ENCODE measurements at regions not wholly inside any gene's neighbourhood (a gene's known extent, or its start where the extent isn't known, plus 50 kb on each side); places are given as distances from the start of the nearest gene placed in this dataset.

- no peaks in the 10 kb centered on the region for H3K79me2 ChIP-seq (ENCODE audit: control insufficient read depth, low read length)
- H3K9me2 ChIP-seq (replicated peaks; ENCODE audit: control insufficient read depth, low read length) = no peaks in the 10 kb centered on the region
- H3K27ac ChIP-seq (ENCODE audit: low read depth, low read length) = no peak overlapping the region
- H3F3A ChIP-seq (ENCODE audit: control insufficient read depth, insufficient read depth) = no peaks in the 10 kb centered on the region
- no peaks in the 10 kb centered on the region for H4K20me1 ChIP-seq (ENCODE audit: control insufficient read depth, insufficient read depth, low read depth, low read length)
- peaks cover 5% of the 10 kb centered on the region; the same call in 1 of the 2 replicates for H3K4me1 ChIP-seq (ENCODE audit: control insufficient read depth, low read length)
- peaks cover 3% of the 10 kb centered on the region; the same call in 1 of the 2 replicates for H3K27me3 ChIP-seq (ENCODE audit: control insufficient read depth, low read length)
- no peaks in the 10 kb centered on the region for H3K36me3 ChIP-seq (ENCODE audit: control insufficient read depth, low read length)
- H3K4me2 ChIP-seq (ENCODE audit: low read length) = no peak overlapping the region
- TF ChIP-seq EZH2phosphoT487 (IDR thresholded peaks at IDR 0.05; ENCODE audit: borderline replicate concordance, low read length) (no peak), CTCF (IDR thresholded peaks at IDR 0.05; ENCODE audit: low read depth, low read length, poor library complexity, severe bottlenecking) (no peak)
- no peak overlapping the region for H3K4me3 ChIP-seq (ENCODE audit: low read length)
- no peaks in the 10 kb centered on the region for H3K9me3 ChIP-seq (ENCODE audit: control insufficient read depth, insufficient read depth, low read length)
Measured at GRCh38 chr15:70217226-70218160, 119.8 kb upstream of the TLE3 start.

GRCh38 chr15:70215951-70216350 is 118.2 kb upstream of the TLE3 start:
- Histone ChIP-seq H3K27me3 (ENCODE audit: control insufficient read depth, low read length) (peaks cover 9% of the 10 kb centered on the region; the same call in 1 of the 2 replicates), H3K4me1 (ENCODE audit: control insufficient read depth, low read length) (peaks cover 5% of the 10 kb centered on the region; the same call in 1 of the 2 replicates), H3K9me3 (ENCODE audit: control insufficient read depth, insufficient read depth, low read length) (no peaks in the 10 kb centered on the region), H3F3A (ENCODE audit: control insufficient read depth, insufficient read depth) (no peaks in the 10 kb centered on the region), H3K79me2 (ENCODE audit: control insufficient read depth, low read length) (no peaks in the 10 kb centered on the region), H3K9me2 (replicated peaks; ENCODE audit: control insufficient read depth, low read length) (no peaks in the 10 kb centered on the region), H3K4me3 (ENCODE audit: low read length) (no peak overlapping the region), H3K4me2 (ENCODE audit: low read length) (no peak overlapping the region), H3K27ac (ENCODE audit: low read depth, low read length) (no peak overlapping the region), H3K36me3 (ENCODE audit: control insufficient read depth, low read length) (no peaks in the 10 kb centered on the region), H4K20me1 (ENCODE audit: control insufficient read depth, insufficient read depth, low read depth, low read length) (no peaks in the 10 kb centered on the region)
- TF ChIP-seq CTCF (IDR thresholded peaks at IDR 0.05; ENCODE audit: low read depth, low read length, poor library complexity, severe bottlenecking) (no peak), EZH2phosphoT487 (IDR thresholded peaks at IDR 0.05; ENCODE audit: borderline replicate concordance, low read length) (no peak)

GRCh38 chr15:70214941-70215635 is 117.4 kb upstream of the TLE3 start:
- Histone ChIP-seq H3K4me3 (ENCODE audit: low read length) (no peak overlapping the region), H3F3A (ENCODE audit: control insufficient read depth, insufficient read depth) (no peaks in the 10 kb centered on the region), H3K9me3 (ENCODE audit: control insufficient read depth, insufficient read depth, low read length) (no peaks in the 10 kb centered on the region), H3K36me3 (ENCODE audit: control insufficient read depth, low read length) (no peaks in the 10 kb centered on the region), H3K79me2 (ENCODE audit: control insufficient read depth, low read length) (no peaks in the 10 kb centered on the region), H3K27ac (ENCODE audit: low read depth, low read length) (no peak overlapping the region), H3K9me2 (replicated peaks; ENCODE audit: control insufficient read depth, low read length) (no peaks in the 10 kb centered on the region), H3K4me2 (ENCODE audit: low read length) (no peak overlapping the region), H3K4me1 (ENCODE audit: control insufficient read depth, low read length) (peaks cover 2% of the 10 kb centered on the region; the same call in 1 of the 2 replicates), H3K27me3 (ENCODE audit: control insufficient read depth, low read length) (peaks cover 9% of the 10 kb centered on the region; the same call in 1 of the 2 replicates), H4K20me1 (ENCODE audit: control insufficient read depth, insufficient read depth, low read depth, low read length) (no peaks in the 10 kb centered on the region)
- TF ChIP-seq EZH2phosphoT487 (IDR thresholded peaks at IDR 0.05; ENCODE audit: borderline replicate concordance, low read length) (no peak), CTCF (IDR thresholded peaks at IDR 0.05; ENCODE audit: low read depth, low read length, poor library complexity, severe bottlenecking) (no peak)
